Breast epithelium (tissue), 4 donors: ENCODE measurements at regions not wholly inside any gene's neighbourhood (a gene's known extent, or its start where the extent isn't known, plus 50 kb on each side); places are given as distances from the start of the nearest gene placed in this dataset.

ENCODE experiments used
- DNase-seq, 2 donors: peaks; one replicate each; pipeline ENCODE4 v3.0.0-alpha.2; 2019; ENCODE audit warnings: low spot score in 2 of 2
- H3K27ac ChIP-seq, 2 donors: fragments of 200-600 bp; sonication (generic) in 1 of 2; one replicate each; pipeline ENCODE4 v1.5.1; 2016 to 2019; ENCODE audit warnings: mild to moderate bottlenecking in 1 of 2
- H3K27me3 ChIP-seq, 2 donors: fragments of 200-600 bp; sonication (generic) in 1 of 2; one replicate each; pipeline versions ENCODE4 v1.5.1 to v1.6.0; 2017 to 2019; ENCODE audit warnings: control low read depth in 1 of 2, mild to moderate bottlenecking in 1 of 2
- H3K36me3 ChIP-seq: fragments of 200-600 bp; one replicate; pipeline ENCODE4 v1.5.1; 2019
- H3K4me1 ChIP-seq, 2 donors: fragments of 200-600 bp; sonication (generic); one replicate each; pipeline ENCODE4 v1.5.1; 2016 to 2019; ENCODE audit warnings: control low read depth in 1 of 2
- H3K4me3 ChIP-seq, 3 donors: fragments of 200-600 bp; sonication (generic); 1 replicate in 2 of 3; 2 replicates in 1 of 3; pipeline ENCODE4 v1.5.1; 2016 to 2019; ENCODE audit warnings: mild to moderate bottlenecking in 3 of 3, moderate library complexity in 2 of 3
- H3K9me3 ChIP-seq, 2 donors: fragments of 200-600 bp; sonication (generic) in 1 of 2; one replicate each; pipeline ENCODE4 v1.5.1; 2016 to 2019; ENCODE audit warnings: control low read depth in 1 of 2
- POLR2A ChIP-seq: fragments of 450-650 bp; IDR thresholded peaks from one replicate; pipeline ENCODE4 v1.6.1; 2016; ENCODE audit warnings: antibody characterized with exemption, mild to moderate bottlenecking, moderate library complexity
- POLR2AphosphoS5 ChIP-seq, 3 donors: sonication (generic); formaldehyde crosslinking; IDR thresholded peaks; one replicate each; pipeline ENCODE4 v1.6.1; 2017; ENCODE audit warnings: antibody characterized with exemption in 3 of 3
- intact Hi-C: fragments of 100-400 bp; cut with DNase I; formaldehyde crosslinking; loops from one replicate; pipeline ENCODE4 v1.15.1; 2023; ENCODE audit warnings: low total_unique reads
- TF ChIP-seq, protein P1 (sequence below), 3 donors: fragments of 450-650 bp; IDR thresholded peaks; one replicate each; pipeline ENCODE4 v1.5.1; 2016 to 2017; ENCODE audit warnings: antibody characterized with exemption in 3 of 3, mild to moderate bottlenecking in 3 of 3, moderate library complexity in 3 of 3

DNA sequence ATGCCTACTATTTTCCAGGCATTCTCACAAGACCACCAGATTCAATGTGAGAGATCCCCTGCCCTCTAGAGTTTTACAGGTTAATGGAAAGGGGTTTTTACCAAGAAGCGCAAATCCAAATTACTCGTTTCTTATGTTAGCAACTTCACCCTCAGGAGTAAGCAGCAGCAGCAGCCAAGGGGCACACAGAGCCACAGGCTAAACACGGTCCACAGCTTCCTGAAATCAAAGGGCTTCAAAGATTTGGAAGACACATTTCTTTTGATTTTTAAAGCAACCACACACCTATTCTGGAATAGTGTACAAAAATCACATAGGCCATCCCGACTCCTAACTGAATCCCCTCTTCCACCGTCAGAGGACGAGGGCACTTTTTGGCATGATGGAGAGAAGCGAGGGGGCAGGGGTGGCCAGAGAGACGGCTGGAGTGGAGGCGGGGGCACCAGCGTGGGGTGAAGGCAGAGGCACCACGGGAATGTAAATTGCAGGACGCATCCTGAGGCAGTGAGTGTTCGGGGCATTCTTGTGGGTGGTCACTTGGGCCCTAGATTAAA is 107.0 kb downstream of the ARF6 start:
- Histone ChIP-seq H3K27me3 (no peaks in the 10 kb centered on the region), H3K27ac (peak overlapping the region; percentile 96 to 98), H3K36me3 (no peaks in the 10 kb centered on the region), H3K9me3 (no peaks in the 10 kb centered on the region), H3K4me3 (peak overlapping the region in 2 of 3 donors; percentile 28 to 52), H3K4me1 (peaks cover 29% of the 10 kb centered on the region in 2 donors)
- DNase-seq, result no peak
- TF ChIP-seq POLR2A, result no peak
- TF ChIP-seq, protein P1, sequence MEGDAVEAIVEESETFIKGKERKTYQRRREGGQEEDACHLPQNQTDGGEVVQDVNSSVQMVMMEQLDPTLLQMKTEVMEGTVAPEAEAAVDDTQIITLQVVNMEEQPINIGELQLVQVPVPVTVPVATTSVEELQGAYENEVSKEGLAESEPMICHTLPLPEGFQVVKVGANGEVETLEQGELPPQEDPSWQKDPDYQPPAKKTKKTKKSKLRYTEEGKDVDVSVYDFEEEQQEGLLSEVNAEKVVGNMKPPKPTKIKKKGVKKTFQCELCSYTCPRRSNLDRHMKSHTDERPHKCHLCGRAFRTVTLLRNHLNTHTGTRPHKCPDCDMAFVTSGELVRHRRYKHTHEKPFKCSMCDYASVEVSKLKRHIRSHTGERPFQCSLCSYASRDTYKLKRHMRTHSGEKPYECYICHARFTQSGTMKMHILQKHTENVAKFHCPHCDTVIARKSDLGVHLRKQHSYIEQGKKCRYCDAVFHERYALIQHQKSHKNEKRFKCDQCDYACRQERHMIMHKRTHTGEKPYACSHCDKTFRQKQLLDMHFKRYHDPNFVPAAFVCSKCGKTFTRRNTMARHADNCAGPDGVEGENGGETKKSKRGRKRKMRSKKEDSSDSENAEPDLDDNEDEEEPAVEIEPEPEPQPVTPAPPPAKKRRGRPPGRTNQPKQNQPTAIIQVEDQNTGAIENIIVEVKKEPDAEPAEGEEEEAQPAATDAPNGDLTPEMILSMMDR (IDR thresholded peaks at IDR 0.05), result no peak
- TF ChIP-seq POLR2AphosphoS5 (IDR thresholded peaks at IDR 0.05), result no peak
- intact Hi-C loops, result loop anchor here (10.0 kb wide), 1 partner anchor 105 kb away; the partner anchor contains the start of gene ARF6

DNA sequence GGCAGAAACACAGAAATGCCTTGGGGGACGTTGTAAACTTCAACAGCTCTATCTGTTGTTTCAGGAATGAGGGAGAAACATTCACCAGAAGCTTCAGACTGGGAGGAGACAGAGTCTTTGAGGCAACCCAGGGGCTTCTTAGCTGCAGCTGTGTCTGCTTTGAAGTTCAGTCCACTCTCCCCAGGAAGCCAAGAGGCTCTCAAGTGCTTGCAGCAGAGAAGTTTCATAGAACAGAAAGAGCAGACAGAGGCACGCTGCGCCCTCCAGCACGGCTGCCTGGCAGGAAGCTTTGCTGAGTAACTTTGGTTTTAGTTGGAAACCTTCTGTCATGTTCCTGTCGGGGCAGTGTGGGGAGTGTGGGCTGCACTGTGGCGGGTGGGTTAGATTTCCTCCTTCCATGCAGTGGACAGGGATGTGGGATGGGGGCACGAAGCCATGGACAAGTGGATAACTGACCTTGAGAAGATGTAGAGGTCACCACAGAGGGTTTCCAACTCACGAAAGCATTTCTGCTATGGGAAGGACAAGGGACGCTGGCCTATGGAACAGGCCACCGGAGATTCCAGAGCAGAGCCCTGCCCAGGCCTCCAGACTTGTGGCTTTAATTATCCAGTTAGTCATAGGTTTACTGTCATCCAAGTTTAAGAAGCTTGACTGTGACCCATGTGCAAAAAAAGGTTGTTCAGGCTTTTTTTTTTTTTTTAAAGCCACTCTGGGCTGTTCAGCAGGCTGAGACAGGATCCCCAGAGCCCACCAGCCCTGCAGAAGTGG is 107.7 kb downstream of the ARF6 start:
- TF ChIP-seq, protein P1 (IDR thresholded peaks at IDR 0.05), result peak in 1 of 3 donors; percentile 10
- no peak for TF ChIP-seq POLR2A
- TF ChIP-seq POLR2AphosphoS5 (IDR thresholded peaks at IDR 0.05), result peak; percentile 15 to 58 (median 46)
- no peaks in the 10 kb centered on the region for H3K36me3 ChIP-seq
- intact Hi-C loops, result loop anchor here (10.0 kb wide), 1 partner anchor 106 kb away; the partner anchor contains the start of gene ARF6
- H3K27me3 ChIP-seq, result no peaks in the 10 kb centered on the region
- DNase-seq, result peak; percentile 72 to 78
- H3K9me3 ChIP-seq, result no peaks in the 10 kb centered on the region
- H3K4me3 ChIP-seq, result peak overlapping the region in 2 of 3 donors; percentile 28 to 52
- H3K27ac ChIP-seq, result peak overlapping the region; percentile 96 to 98
- H3K4me1 ChIP-seq, result peaks cover 25 to 29% of the 10 kb centered on the region in 2 donors

DNA sequence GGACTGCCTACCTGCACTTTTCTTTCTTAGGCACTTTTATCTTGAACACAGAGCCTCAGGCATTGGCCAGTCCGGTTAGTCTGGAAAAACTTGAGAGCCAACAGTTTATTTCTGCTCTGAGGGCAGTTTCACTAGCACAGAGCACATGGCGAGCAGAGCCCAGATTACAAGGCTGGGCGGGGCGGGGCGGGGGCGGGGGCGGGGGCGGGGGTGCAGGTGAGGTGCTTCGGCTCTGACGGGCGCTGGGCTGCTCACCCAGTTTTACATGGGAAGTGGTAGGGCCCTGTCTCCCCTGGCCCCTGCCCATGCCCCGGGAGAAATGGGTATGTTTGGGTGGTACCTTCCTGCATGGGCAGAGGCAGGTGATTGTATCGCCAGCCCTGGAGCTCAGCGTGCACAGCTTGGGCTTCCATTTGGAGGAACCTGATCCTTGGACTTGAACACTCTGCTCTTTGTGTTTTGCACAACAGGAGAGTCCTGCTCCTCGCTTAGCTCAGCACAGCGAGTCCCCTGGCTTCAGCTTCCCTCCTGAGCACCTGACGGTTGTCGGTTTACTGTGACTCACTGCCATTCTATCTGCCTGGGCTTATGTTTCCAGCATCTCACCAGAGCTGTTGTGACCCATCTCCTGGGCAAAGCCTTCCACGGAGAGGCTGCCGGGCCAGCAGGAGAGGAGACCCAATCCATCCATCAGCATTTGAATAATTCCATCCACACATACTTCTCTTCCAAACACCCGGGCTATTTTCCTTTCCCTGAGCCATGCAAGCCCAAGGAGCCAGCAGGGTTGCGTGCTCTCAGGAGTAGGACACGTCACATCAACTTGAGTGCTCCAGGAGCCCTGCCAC is 108.5 kb downstream of the ARF6 start:
- Histone ChIP-seq H3K27me3 (no peaks in the 10 kb centered on the region), H3K4me1 (peaks cover 25 to 29% of the 10 kb centered on the region in 2 donors), H3K36me3 (no peaks in the 10 kb centered on the region), H3K9me3 (no peaks in the 10 kb centered on the region), H3K27ac (peak overlapping the region; percentile 96 to 98), H3K4me3 (peak overlapping the region in 2 of 3 donors; percentile 28 to 52)
- DNase-seq, result peak; percentile 71 to 87
- intact Hi-C loops, result loop anchor here (10.0 kb wide), 1 partner anchor 107 kb away; the partner anchor contains the start of gene ARF6
- TF ChIP-seq, protein P1 (IDR thresholded peaks at IDR 0.05), result no peak
- TF ChIP-seq POLR2AphosphoS5 (IDR thresholded peaks at IDR 0.05), result peak; percentile 7 to 76 (median 72)

DNA sequence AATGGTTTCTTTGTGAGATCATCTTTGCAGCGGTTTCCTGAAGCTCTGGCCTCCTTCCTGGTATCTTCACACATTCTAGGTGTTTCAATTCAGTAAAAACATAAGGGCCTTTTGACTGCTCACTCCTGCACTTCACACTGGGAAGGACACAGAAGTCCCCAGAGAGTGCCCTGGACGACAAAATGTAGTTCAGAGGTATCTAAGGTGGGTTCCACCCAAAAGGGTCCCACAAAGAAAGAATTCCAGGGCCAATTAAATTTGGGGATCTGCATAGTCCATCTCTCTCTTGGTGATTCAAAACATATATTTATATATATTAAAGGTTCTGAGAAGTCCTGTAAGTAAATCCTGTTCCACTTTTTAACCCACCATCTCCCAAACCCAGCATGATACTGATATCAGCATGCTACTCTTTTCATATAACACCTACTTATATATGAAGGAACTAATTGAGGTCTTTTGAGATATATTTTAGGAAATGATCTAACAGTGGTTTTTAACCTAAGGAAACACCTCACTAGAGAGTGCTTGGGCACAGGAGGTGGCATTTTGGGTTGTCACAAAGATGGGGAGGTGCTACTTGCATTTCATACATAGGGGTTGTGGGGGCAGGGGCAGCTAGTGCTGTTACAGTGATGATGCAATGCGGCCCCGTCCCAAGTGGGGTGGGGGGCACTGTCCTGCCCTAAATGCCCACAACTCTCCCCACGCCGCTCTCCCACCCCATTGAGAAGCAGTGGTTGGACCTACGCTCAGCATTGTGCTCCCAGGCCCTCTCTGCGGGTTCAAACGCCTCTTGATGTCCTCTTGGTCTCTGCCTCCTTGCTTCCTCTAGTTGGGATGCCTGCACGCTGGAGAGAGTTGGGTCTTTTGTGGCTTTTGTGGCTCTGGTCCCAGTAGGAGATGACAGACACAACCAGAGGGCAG is 109.4 kb downstream of the ARF6 start:
- no peaks in the 10 kb centered on the region for H3K9me3 ChIP-seq
- peaks cover 25 to 29% of the 10 kb centered on the region in 2 donors for H3K4me1 ChIP-seq
- H3K36me3 ChIP-seq, result no peaks in the 10 kb centered on the region
- H3K4me3 ChIP-seq, result peak overlapping the region; percentile 49 to 63 (median 58)
- intact Hi-C loops, result loop anchor here (10.0 kb wide), 1 partner anchor 107 kb away; the partner anchor contains the start of gene ARF6
- H3K27ac ChIP-seq, result peak overlapping the region; percentile 96 to 98
- H3K27me3 ChIP-seq, result no peaks in the 10 kb centered on the region
- TF ChIP-seq POLR2AphosphoS5 (IDR thresholded peaks at IDR 0.05), result peak in 1 of 3 donors; percentile 4
- TF ChIP-seq, protein P1 (IDR thresholded peaks at IDR 0.05), result no peak
- DNase-seq, result peak in 1 of 2 donors; percentile 40
